ENCODE measurements at regions not wholly inside any gene's neighbourhood (a gene's known extent, or its start where the extent isn't known, plus 50 kb on each side); places are given as distances from the start of the nearest gene placed in this dataset.

DNA sequence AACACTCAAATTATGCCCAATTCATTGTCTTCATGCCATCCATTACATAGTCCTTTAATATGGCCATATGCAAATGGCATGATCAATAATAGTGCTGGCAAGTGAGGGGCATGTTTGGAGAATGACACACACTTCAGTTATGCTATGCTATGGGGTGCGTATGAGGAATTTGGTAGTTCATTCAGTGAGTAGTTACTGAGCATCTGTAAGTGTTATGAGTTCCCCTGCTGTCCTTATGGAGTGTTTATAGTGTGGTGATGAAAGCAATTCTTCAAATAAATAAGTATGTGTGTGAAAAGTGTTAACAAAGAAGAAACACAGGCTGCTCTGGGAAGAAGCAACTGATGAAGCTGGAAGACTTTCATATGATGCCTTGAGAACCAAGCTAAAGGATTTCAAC, 383.7 kb upstream of the SLC14A2 start:
- DNase-seq, result no peak

DNA sequence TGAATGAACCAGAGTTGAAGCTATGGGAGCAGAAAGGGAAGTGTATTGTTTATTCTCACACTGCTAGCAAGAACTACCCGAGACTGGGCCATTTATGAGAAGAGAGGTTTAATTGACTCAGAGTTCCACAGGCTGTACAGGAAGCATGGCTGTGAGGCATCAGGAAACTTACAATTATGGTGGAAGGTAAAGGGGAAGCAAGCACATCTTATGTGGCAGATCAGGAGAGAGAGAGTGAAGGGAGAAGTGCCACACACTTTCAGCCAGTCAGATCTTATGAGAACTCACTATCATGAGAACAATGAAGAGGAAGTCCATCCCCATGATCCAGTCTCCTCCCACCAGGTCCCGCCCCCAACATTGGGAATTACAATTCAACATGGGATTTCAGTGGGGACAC, 383.2 kb upstream of the SLC14A2 start:
- DNase-seq, result no peak

DNA sequence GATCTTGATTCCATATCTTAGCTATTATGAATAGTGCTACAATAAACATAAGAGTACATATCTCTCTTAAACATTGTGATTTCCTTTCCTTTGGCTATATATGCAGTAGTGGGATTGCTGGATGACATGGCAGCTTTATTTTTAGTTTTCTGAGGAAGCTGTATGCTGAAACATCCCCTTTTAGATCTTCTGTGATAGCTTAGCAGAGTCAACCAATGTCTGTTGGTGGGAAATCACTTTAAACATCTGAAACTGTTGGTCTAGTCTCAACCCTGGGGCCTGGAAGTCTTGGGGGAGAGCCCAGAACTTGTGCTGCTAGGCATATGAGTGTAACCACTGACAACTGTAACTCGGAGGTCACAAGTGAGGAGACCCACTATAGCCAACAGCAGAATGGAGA, 378.6 kb upstream of the SLC14A2 start:
- no peak for DNase-seq

DNA sequence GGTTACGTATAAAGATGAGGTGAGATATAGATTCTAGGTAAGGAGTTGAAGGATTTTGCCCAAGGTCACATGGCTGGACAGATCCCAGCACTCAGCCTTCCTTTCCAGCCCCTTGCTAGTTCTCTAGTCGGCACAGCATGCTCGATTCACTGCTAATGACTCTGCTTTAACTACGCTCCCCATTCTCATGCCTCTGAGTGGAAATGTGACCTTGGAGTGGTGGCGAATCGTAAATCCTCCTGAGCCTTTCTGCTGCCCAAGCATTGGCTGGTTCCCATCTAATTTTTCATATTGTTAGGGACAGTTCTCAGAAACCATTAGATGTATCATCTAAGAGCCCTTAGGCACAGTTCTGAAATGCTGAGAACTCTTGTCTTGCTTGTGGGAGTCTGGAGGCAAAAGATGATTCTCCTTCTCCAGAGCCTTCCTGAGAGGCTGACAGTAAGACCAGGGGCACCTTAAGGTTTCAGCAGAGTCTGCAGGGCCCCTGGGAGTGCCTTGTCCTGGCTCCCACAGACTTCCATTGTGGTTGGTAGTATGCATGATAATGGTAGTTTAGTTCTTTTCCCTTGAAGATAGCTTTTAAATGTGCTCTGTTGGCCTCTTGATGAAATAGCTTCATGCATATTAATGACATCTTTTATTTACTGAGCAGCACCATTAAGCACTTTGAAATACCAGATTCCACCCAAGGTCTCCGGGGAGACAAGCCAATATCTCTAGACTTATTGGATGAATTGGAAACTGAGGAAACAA, 377.8 kb upstream of the SLC14A2 start:
- DNase-seq, result no peak

DNA sequence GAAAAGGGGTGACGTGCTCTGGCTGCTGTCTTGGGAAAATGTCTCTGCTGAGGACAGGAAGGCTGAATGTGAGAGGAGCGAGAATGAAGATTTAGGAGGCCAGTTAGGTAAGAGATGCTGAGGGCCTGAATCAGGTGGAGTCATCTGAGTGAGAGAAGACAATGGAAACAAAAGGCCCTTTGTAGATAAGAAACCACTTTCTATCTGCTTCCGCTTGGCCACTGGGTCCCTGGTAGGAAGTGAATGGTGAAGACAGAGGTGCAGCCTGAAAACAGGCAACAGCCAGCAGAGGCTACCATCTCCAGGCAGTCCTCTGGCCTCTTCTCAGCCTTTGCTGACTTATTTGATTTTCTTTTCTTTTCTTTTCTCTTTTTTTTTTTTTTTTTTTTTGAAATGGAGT, 374.0 kb upstream of the SLC14A2 start:
- no peak for DNase-seq

DNA sequence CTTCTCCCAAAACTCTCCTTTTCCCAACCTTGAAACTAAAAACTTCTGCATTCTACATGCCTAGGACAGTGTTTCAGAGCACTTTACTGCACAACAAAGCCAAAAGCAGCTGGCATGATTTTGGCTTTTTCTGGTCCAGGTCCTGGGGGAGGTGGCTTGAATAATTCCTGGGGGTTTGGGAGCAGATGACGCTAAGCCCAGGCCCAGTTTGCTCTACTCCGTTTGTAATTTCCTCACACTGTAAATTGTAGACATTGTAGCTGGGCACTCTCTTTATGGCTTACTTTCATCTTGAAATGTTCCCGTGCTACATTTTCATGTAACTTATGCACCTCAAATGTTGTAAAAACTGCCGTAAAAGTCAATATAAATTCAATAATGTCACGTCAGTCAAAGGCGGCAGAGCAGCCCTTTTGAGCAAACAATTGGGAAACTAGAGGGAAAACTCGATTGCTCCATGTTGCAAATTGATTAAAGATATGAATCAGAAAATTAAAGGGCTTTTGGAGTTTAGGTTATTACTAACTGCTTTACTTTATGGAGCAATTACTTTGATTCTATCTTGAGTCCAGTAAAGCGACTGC, 373.2 kb upstream of the SLC14A2 start:
- no peak for DNase-seq

DNA sequence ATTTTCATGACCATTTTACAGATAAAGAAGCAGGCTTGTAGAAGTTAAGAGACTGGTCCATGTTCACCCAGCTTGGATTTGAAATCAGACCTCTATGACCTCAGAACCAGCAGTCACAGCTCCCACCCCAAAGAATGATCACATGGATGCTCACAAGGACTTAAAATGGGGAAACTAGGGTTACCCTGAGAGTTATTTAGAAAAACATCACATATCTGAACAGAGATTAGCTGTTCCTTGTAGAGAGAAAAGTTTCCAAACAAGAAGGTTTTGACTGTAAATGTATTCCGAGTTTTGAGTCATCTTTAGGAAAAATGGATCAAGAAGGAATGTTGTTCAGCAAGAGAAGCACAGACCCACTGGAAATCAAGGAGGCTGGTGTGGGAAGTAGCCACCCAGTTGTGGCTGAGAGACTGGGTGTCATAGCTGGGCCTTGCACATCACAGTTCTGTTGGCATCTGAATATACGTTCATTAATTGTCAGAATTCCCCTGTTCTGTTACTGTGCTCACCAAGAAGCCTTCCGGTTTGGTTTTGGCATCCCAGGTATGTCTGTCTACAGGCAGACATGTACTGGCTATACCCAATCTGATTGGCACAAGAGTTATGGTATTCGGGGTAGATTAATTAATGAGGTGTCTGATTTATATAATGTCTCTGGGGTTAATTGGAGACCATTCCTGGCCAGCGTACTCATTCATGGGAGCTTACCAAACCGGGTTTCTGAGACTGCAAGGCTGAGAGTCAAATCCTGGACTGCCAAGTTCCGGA, 371.8 kb upstream of the SLC14A2 start:
- no peak for DNase-seq

DNA sequence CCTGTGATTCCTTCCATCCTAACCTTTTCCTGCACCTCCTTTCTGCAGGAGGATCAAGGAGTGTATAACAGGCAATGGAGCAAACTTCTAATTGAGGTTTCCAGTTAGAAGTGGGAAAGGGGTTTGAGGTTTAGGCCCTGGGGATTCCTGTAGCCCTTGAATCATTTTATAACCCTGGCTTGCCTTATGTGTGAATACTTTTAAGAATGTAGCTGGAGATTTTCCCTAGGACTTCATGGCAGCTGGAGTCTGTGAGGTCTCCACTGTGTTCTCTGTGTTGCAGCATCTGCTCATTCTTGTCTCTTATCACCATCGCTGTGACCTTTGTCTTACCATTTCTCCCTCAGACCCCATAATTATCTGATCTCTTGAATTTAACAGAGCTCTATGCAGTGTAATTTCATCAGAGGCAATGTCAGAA, 370.2 kb upstream of the SLC14A2 start:
- no peak for DNase-seq

DNA sequence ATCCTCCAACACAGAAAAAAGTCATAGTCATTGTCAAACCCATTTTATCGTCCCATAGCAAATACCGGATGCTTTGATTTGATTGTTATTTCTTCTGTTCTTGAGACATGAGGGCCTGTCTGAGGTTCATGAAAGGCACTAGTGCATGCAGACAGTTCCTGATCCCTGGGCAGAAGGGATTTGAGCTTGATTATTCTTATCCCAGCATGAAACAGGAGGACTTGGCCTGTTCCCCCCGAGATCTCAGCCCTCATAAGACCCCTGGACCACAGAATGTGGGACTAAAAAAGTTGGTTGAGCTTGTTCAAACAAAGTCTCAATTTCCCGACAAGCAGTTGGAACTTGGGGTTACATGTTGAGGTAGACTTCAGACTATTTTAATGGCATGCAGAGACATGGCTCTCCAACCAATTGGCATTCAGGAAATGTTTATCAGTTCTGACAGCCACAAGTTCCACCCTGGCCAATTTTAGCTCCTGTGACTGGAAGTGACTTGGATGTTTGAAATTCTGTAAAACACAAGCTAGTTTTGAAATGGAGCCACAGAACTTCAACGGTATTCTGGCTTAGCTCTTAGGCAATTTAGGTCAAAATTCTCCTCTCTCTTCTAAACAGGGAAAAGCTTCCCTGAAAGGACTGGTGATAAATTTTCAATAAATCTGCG, 366.9 kb upstream of the SLC14A2 start:
- no peak for DNase-seq

DNA sequence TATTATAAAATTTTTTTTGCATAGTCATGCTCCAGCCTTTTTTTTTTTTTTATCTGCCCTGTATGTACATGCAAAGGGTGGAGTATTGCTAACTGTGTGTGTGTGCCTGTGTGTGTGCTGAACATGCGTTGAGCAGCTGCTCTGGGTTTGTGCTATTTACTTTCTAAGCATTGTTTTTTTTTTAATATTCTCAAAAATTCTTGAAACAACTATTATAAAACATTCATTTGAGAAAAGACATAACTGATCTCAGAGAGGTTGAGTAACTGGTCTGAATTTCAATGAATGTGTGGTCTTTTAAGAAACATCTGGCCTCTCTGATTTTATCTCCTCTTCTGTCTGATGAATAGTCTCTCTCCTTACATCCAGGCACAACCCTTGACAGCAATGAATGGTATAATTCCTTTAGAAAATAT, 366.0 kb upstream of the SLC14A2 start:
- no peak for DNase-seq

DNA sequence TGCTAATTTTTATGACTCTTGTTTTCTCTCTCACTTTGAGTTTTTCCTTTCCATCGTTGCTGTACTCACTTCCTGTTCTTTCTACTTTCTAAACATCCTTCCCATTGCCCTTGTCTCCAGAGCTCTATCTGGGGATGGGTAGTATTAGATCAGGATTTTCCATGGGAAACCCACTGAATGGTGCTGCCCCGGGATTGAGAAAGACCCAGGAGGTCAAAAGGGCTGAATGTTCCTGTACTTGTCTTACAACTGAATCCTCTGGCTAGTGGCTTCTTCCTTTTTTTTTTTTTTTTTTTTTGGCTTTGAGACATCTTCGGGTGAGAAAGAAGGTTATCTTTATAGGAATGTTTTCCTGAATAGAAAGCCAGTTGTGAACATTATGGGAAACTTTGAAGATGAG, 364.8 kb upstream of the SLC14A2 start:
- DNase-seq, result no peak

DNA sequence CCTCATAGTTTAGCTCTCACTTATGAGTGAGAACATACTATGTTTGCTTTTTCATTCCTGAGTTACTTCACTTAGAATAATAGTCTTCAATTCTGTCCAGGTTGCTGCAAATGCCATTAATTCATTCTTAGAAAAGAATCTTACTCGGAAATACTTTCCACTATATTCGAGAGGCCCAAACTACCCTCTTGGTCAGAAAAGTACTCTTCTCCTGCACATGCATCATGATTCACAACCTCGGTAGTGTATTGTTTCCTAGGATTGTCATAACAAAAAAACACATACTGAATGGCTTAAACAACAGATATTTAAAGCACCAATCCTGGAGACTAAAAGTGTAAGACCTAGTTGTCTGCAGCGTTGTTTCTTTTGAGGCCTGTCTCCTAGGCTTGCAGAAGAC, 364.0 kb upstream of the SLC14A2 start:
- DNase-seq, result no peak

DNA sequence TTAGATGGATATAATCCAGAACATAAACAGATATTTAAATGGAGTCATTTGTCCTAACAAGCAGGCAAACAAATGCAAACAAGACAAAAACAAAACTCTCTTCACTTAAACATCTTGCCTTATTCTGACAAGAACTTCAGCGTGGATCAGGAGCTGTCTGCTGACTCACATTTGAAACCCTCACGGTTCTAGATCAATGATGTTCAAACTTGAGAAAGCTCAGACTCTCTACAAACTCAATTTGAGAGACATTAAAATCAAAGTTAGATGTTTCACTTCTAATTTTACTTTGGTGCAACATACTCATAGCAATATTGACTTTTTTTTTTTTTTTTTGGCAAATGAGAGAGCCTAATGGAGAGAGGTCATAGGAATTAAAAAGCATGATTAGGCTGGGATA, 362.8 kb upstream of the SLC14A2 start:
- no peak for DNase-seq

DNA sequence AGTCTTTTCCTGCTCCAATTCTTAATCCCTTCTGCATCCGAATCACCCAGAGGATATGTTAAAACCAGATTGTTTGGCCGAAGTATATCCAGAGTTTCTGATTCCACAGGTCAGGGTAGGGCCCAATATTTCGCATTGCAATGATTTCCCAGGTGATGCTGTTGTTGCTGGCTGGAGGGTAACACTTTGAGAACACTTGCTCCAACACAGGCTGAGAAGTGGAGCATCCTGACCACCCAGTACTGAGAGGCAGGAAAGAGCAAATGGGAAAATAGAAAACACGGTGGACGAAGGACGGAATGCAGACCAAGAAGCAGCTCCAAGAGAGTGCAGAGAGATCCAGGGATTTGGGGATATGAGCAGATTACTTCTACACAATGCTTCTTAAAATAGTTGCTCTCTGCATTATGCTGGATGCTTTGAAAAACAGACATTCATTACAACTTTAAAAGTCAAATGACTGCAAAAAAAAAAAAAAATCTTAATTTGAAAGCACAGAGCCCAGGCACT, 362.2 kb upstream of the SLC14A2 start:
- DNase-seq, result no peak

DNA sequence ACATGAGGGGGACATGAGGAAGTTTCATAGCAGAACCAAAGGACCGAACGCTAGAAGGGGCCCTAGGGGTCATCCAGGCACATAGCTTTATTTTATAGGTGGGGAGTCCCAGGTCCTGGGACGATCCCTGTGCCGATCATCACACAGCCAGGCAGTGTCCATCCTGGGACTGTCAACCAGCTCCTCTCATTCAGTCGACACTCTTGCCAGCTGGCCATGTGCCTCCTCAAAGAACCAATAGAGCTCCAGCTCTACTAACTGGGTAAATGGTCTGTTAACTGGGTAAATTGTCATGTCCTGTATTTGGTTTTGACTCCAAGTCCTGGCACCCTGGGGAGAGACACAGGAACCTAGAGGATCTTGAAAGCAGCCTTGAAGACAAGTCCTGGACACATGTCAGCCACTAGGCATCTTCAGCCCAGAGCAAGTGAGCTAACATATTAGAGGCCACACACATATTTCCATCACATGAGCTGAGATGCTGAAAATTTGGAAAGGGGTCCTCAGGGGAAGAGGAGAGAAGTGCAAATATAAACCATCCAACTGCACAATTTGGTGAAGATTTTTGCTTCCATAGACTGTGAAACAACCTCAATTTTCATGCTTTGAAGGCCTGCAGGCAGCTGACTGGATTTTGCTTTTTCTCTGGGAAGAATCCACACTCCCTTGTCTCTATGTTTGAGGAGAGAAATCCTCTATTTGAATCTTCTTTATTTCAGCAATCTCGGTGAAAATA, 361.1 kb upstream of the SLC14A2 start:
- DNase-seq, result no peak

DNA sequence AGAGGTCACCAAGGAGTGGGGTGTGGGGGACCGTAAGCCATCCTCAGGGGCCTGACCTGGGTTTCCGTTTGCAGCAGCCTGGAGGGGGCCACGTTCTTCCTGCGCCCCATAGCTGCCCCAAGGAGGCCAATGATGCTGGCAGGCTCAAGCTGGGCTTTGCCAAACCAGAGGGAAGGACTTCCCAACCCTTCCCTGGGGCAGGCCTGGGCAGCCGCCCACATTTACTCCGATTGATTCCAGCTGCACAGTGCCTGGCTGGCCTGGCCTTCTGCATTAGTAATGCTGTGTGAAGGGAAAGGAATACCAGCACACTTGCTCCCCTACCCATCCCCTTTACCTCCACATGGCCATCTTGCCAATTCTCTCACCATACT, 360.6 kb upstream of the SLC14A2 start:
- no peak for DNase-seq

DNA sequence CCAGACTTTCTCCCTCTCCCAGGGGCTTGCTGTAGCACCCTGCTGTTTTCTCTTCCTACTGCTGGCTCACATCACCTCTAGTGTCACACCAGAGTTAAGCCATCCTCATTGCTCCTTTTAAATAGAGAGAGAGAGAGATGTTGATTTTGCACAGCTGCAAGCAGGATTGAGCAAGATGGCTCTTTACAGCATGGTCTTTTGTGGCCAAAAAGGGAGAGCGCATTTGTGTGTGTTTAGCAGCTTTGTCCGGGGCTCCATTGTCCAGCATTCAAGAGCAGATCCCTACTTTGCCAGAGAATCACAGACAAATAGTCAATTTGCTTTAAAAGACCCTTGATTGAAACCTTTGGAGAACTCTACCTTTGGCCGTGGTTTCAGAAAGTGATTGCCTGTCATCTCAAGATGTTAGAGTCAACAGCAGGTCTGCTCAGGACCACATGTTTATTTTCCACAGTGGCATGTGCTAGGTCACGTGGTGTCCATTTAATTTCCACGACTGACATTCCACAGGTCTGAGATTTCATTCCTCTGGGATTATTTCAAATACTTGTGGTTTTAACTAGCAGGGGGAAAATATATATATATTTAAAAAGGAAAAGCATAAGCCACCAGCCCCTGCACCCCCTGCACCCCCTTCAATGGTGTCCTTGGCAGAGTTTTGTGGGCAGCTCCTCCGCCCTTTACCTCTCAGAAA, 359.9 kb upstream of the SLC14A2 start:
- no peak for DNase-seq

DNA sequence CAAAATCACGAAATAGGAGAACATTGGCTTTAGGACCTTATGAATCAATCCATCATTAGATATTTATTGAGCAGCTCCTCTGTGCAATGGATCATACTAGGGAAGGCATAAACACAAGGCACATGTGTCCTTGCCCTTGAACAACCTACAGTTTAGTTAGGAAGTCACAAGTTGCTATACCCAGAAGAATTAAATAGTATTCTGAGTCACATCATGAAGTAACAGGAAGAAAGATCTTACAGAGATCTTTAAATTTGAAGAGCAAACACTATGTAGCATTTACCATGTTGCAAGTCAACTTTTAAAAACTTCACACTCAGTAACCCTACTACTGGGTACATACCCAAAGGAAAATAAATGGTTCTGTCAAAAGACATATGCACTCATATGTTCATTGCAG, 355.2 kb upstream of the SLC14A2 start:
- no peak for DNase-seq

DNA sequence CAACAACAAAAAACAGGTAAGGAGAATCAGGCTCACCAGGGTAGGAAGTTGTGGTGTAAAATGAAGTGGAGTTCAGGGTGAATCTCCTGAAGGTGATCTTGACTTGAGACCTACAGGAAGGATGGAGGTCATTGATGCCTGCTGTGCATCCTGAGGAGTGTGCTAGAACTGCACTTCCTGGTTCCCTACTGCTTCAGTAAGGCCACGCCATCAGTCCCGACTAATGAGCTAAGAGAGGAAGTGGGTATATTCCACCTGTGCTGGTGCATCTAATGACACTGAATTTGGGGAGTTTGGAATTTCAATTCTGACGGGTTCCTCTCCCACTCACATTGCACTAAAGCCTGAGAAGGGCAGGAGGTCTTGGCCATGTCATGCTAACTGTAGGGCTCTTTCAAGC, 349.3 kb upstream of the SLC14A2 start:
- no peak for DNase-seq

DNA sequence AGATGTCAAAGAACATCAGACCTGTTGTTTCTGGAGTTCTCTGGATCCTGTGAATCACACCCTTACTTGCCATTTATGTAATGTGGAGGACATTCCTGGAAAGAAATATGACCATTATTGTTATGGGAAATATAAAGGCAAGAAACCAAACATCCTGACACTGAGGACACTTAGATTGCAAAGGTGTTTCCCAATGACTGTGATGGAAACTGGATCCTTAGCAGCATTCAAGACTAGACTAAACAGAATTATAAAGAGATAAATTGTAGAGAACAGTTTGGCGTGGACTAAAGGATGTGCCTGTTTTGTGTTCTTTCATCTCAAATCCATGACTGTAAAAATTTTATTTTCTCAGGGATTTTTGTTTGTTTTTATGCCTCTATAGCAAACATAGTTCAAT, 347.7 kb upstream of the SLC14A2 start:
- no peak for DNase-seq

DNA sequence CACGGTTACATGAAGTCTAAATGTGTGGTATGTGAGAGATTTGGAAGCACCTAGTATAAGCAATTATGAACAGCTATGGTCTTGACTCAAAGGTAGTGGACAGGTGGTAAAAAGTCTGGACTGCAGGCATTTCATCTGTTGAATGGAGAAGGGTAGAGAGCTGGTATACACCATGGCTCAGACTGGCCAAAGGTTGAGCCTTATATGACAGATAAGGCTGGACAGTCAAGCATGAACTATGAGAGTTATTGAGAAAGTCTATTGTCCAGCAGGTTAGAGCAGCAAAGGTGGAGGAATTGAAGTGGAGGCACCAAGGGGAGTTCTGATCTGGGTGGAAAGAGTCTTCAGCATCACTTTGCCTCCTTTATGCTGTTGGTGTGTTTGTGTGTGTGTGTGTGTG, 346.7 kb upstream of the SLC14A2 start:
- DNase-seq, result no peak

DNA sequence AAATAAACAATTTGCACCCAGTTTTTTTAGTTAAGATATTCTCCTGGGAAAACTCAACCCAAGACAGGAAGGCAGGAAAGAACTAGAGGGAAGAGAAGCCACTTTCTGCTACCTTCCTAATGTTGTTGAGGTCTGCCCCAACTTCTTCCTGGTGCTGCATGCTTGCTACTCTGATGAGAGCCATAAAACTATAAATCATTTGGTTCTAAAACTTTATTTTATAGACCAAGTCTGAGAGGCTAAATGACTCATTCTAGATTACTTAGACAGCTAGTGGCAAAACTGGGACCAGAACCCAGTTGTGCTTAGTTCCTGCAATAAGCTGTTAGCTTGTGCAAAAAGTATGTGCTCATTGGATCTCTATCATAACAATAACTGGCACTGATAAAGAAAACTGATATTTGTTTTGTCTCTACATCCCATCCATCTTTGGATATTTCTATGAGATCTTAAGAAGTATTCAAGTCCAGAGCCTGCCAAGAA, 344.9 kb upstream of the SLC14A2 start:
- DNase-seq, result no peak

Measured in activated CD4-positive, CD25-positive, alpha-beta regulatory T cell (primary cell).